CD4-positive, CD25-positive, alpha-beta regulatory T cell (primary cell): ENCODE measurements at regions not wholly inside any gene's neighbourhood (a gene's known extent, or its start where the extent isn't known, plus 50 kb on each side); places are given as distances from the start of the nearest gene placed in this dataset.

Experiments
- ATAC-seq, 2 donors: fragments of 150-1000 bp; cut with Tn5 transposase; one replicate each; pipeline ENCODE4 v1.10.0; 2021; ENCODE audit warnings: low read depth in 2 of 2, moderate number of reproducible peaks in 2 of 2, moderate library complexity in 1 of 2
- DNase-seq, 3 donors: peaks; one replicate each; pipeline versions ENCODE4 v3.0.0 to v3.0.0-alpha.2; 2012 to 2022; ENCODE audit warnings: mixed read lengths in 1 of 3
- H3K27ac ChIP-seq: one replicate; pipeline ENCODE4 v1.7.0; 2013; ENCODE audit warnings: mild to moderate bottlenecking, low read length; ENCODE audit not compliant: insufficient read depth, poor library complexity, severe bottlenecking
- H3K27me3 ChIP-seq: one replicate; pipeline ENCODE4 v1.7.0; 2013; ENCODE audit warnings: low read length; ENCODE audit not compliant: control insufficient read depth, insufficient read depth
- H3K36me3 ChIP-seq: one replicate; pipeline ENCODE4 v1.7.0; 2013; ENCODE audit warnings: mild to moderate bottlenecking, low read length, moderate library complexity; ENCODE audit not compliant: control insufficient read depth, insufficient read depth
- H3K4me1 ChIP-seq: 2 replicates; pipeline ENCODE4 v1.7.0; 2013; ENCODE audit warnings: mild to moderate bottlenecking, low read length; ENCODE audit not compliant: insufficient read depth, control insufficient read depth, poor library complexity, severe bottlenecking
- H3K4me3 ChIP-seq: one replicate; pipeline ENCODE4 v1.7.0; 2013; ENCODE audit warnings: low read depth, mild to moderate bottlenecking, low read length, moderate library complexity
- H3K9me3 ChIP-seq, 2 experiments: 1 replicate in 1 of 2; 2 replicates in 1 of 2; pipeline ENCODE4 v1.7.0; 2013; ENCODE audit warnings: low read length in 2 of 2, mild to moderate bottlenecking in 1 of 2, moderate library complexity in 1 of 2; ENCODE audit not compliant: control insufficient read depth in 2 of 2
- H3K27ac Mint-ChIP-seq, 3 donors: one replicate each; pipeline ENCODE4 v1.8.0; 2020 to 2022; ENCODE audit warnings: mild to moderate bottlenecking in 3 of 3, mixed read lengths in 3 of 3, moderate library complexity in 2 of 3
- H3K27me3 Mint-ChIP-seq: one replicate; pipeline ENCODE4 v1.8.0; 2022; ENCODE audit warnings: mild to moderate bottlenecking, mixed read lengths
- H3K36me3 Mint-ChIP-seq: one replicate; pipeline ENCODE4 v1.8.0; 2020; ENCODE audit warnings: mixed read lengths
- H3K4me1 Mint-ChIP-seq, 4 donors: one replicate each; pipeline ENCODE4 v1.8.0; 2020 to 2022; ENCODE audit warnings: mixed read lengths in 4 of 4, mild to moderate bottlenecking in 1 of 4
- H3K4me3 Mint-ChIP-seq, 4 donors: one replicate each; pipeline ENCODE4 v1.8.0; 2020 to 2022; ENCODE audit warnings: mild to moderate bottlenecking in 4 of 4, mixed read lengths in 4 of 4, moderate library complexity in 3 of 4
- H3K9me3 Mint-ChIP-seq, 7 donors: one replicate each; pipeline ENCODE4 v1.8.0; 2020 to 2022; ENCODE audit warnings: mixed read lengths in 7 of 7, mild to moderate bottlenecking in 3 of 7, moderate library complexity in 2 of 7

DNA sequence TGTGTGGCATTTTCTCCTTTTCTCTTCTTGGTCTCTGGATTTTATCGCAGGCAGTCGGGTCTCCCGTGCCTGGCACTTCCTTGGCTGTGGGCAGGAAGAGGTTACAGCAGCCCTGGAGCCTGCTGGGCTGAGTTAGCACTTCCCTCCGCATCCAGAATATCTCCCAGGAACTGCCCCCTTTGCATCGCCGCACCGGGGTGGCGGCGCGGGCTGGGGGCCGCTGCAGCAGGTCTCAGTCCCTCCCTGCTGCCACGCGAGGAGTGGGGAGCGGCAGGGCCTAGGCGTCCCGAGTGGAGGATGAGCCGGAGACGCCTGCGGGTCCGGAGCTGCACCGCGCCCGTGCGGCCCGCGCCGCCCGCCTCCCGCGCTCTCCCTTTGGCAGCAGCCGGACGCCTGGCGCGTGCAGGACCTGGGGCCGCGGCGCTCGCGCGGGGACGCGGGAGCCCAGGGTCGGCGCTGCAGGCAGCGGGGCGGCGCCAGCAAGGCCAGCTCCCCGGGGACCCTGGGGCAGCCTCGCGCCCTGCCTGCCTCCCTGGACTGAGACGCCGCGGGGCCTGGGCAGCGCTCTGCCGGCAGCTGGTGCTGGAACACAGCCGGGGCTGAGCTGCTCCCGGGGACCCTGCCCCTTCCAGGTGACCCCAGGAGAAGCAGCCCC lies 192.8 kb downstream of the PRDM2 start:
- H3K9me3 Mint-ChIP-seq: peaks cover 0 to 3% (median 0%) of the 10 kb centered on the region in 7 donors
- peak overlapping the region in 1 of 4 donors; percentile 12 for H3K4me3 Mint-ChIP-seq
- Histone ChIP-seq H3K4me1 (no peaks in the 10 kb centered on the region), H3K27ac (no peak overlapping the region), H3K27me3 (peaks cover 34% of the 10 kb centered on the region), H3K4me3 (no peak overlapping the region), H3K36me3 (no peaks in the 10 kb centered on the region), H3K9me3 (no peaks in the 10 kb centered on the region)
- H3K36me3 Mint-ChIP-seq: peaks cover 4% of the 10 kb centered on the region
- no peak overlapping the region for H3K27ac Mint-ChIP-seq
- no peak for DNase-seq
- H3K4me1 Mint-ChIP-seq: peaks cover 0 to 7% (median 0%) of the 10 kb centered on the region in 4 donors
- peaks cover 45% of the 10 kb centered on the region for H3K27me3 Mint-ChIP-seq
- no peak for ATAC-seq

- Histone ChIP-seq H3K36me3 (no peaks in the 10 kb centered on the region), H3K4me3 (no peak overlapping the region), H3K9me3 (no peaks in the 10 kb centered on the region), H3K27ac (no peak overlapping the region), H3K27me3 (peaks cover 30% of the 10 kb centered on the region), H3K4me1 (no peaks in the 10 kb centered on the region)
- Mint-ChIP-seq H3K4me1 (peaks cover 0 to 7% (median 0%) of the 10 kb centered on the region in 4 donors), H3K9me3 (peaks cover 0 to 3% (median 0%) of the 10 kb centered on the region in 7 donors), H3K27ac (no peak overlapping the region), H3K4me3 (no peak overlapping the region), H3K27me3 (peaks cover 45% of the 10 kb centered on the region), H3K36me3 (peaks cover 4% of the 10 kb centered on the region)
- ATAC-seq (no peak), DNase-seq (no peak)
Measured at GRCh38 chr1:13893409-13893821, 193.4 kb downstream of the PRDM2 start.

GRCh38 chr1:13896932-13897331 lies 196.9 kb downstream of the PRDM2 start:
- ATAC-seq: no peak
- Mint-ChIP-seq H3K9me3 (peaks cover 0 to 2% (median 0%) of the 10 kb centered on the region in 7 donors), H3K27ac (no peak overlapping the region), H3K4me3 (no peak overlapping the region), H3K27me3 (peaks cover 33% of the 10 kb centered on the region), H3K36me3 (no peaks in the 10 kb centered on the region), H3K4me1 (peaks cover 0 to 7% (median 0%) of the 10 kb centered on the region in 4 donors)
- Histone ChIP-seq H3K27ac (no peak overlapping the region), H3K4me1 (no peaks in the 10 kb centered on the region), H3K4me3 (no peak overlapping the region), H3K9me3 (no peaks in the 10 kb centered on the region), H3K27me3 (peaks cover 13% of the 10 kb centered on the region), H3K36me3 (no peaks in the 10 kb centered on the region)
- no peak for DNase-seq

- no peak overlapping the region for H3K4me3 Mint-ChIP-seq
- ATAC-seq (no peak), DNase-seq (no peak)
- H3K9me3 Mint-ChIP-seq: peaks cover 0 to 2% (median 0%) of the 10 kb centered on the region in 7 donors
- Histone ChIP-seq H3K27me3 (peaks cover 6% of the 10 kb centered on the region), H3K36me3 (no peaks in the 10 kb centered on the region), H3K9me3 (no peaks in the 10 kb centered on the region), H3K4me1 (no peaks in the 10 kb centered on the region), H3K4me3 (no peak overlapping the region), H3K27ac (no peak overlapping the region)
- H3K4me1 Mint-ChIP-seq: peaks cover 0 to 3% (median 0%) of the 10 kb centered on the region in 4 donors
- H3K27ac Mint-ChIP-seq: no peak overlapping the region
- peaks cover 25% of the 10 kb centered on the region for H3K27me3 Mint-ChIP-seq
- no peaks in the 10 kb centered on the region for H3K36me3 Mint-ChIP-seq
Measured at GRCh38 chr1:13898406-13898805, 198.4 kb downstream of the PRDM2 start.

- no peaks in the 10 kb centered on the region for H3K4me1 Mint-ChIP-seq
- H3K9me3 Mint-ChIP-seq: peaks cover 0 to 6% (median 1%) of the 10 kb centered on the region in 7 donors
- peaks cover 11% of the 10 kb centered on the region for H3K27me3 Mint-ChIP-seq
- Histone ChIP-seq H3K9me3 (no peaks in the 10 kb centered on the region), H3K4me3 (no peak overlapping the region), H3K4me1 (no peaks in the 10 kb centered on the region), H3K27me3 (peaks cover 2% of the 10 kb centered on the region), H3K36me3 (no peaks in the 10 kb centered on the region), H3K27ac (no peak overlapping the region)
- H3K4me3 Mint-ChIP-seq: no peak overlapping the region
- DNase-seq: no peak
- no peak for ATAC-seq
- no peak overlapping the region for H3K27ac Mint-ChIP-seq
- no peaks in the 10 kb centered on the region for H3K36me3 Mint-ChIP-seq
Measured at GRCh38 chr1:13899856-13900255, 199.9 kb downstream of the PRDM2 start.

DNA sequence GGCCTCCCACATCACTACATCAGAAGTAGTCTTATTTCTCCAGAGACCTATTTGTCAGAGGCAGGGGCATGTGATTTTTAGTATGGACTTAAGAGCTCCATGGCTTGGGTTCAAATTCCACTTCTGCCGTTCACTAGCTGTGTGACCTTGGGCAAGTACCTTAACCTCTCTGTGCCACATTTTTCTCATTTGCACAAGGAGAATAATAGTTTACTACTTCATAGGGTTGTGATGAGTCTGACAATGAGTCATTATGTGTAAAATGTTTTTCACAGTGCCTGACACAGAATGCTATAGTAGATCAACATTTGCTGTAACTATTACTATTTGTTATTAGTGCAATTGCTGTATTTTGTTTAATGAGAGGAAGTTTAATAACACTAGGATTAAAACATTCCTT lies 200.6 kb downstream of the PRDM2 start:
- no peak overlapping the region for H3K27ac ChIP-seq
- no peaks in the 10 kb centered on the region for H3K4me1 ChIP-seq
- ATAC-seq (no peak), DNase-seq (no peak)
- Mint-ChIP-seq H3K27me3 (peaks cover 8% of the 10 kb centered on the region), H3K27ac (no peak overlapping the region), H3K9me3 (peaks cover 0 to 6% (median 1%) of the 10 kb centered on the region in 7 donors), H3K4me3 (no peak overlapping the region), H3K4me1 (no peaks in the 10 kb centered on the region), H3K36me3 (no peaks in the 10 kb centered on the region)
- no peak overlapping the region for H3K4me3 ChIP-seq
- H3K36me3 ChIP-seq: no peaks in the 10 kb centered on the region
- peaks cover 2% of the 10 kb centered on the region for H3K27me3 ChIP-seq
- no peaks in the 10 kb centered on the region for H3K9me3 ChIP-seq

GRCh38 chr1:13901039-13901438 lies 201.1 kb downstream of the PRDM2 start:
- Mint-ChIP-seq H3K9me3 (peaks cover 0 to 6% (median 1%) of the 10 kb centered on the region in 7 donors), H3K36me3 (no peaks in the 10 kb centered on the region)

DNA sequence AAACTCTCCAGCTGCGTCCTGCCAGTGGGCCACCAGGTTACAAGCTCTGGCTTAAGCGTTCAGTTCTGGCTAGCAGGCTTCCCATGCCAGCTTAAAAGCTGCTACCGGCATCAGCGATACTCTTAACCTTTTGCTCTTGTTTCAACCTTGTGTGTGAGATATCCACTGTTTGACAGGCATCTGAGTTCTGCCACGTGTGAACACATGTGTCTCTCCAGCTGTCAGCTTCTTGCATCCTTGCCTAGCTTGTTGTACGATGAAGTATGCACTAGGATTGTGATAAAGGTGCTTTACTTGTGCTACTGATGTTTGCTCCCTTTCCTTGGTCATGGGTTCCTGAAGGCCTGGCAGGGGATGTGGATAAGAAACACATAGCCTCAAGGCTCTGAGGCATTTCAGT lies 201.6 kb downstream of the PRDM2 start:
- Histone ChIP-seq H3K27me3 (no peaks in the 10 kb centered on the region), H3K9me3 (no peaks in the 10 kb centered on the region), H3K27ac (no peak overlapping the region), H3K4me1 (no peaks in the 10 kb centered on the region), H3K4me3 (no peak overlapping the region), H3K36me3 (no peaks in the 10 kb centered on the region)
- Mint-ChIP-seq H3K27me3 (peaks cover 2% of the 10 kb centered on the region), H3K4me3 (no peak overlapping the region), H3K36me3 (no peaks in the 10 kb centered on the region), H3K27ac (no peak overlapping the region), H3K9me3 (peaks cover 0 to 6% (median 1%) of the 10 kb centered on the region in 7 donors), H3K4me1 (no peaks in the 10 kb centered on the region)
- no peak for DNase-seq
- no peak for ATAC-seq

More at GRCh38 chr1:13901039-13901438, 201.1 kb downstream of the PRDM2 start:
- ATAC-seq (no peak), DNase-seq (no peak)
- H3K27ac ChIP-seq: no peak overlapping the region
- Mint-ChIP-seq H3K4me3 (no peak overlapping the region), H3K27ac (no peak overlapping the region), H3K4me1 (no peaks in the 10 kb centered on the region), H3K27me3 (peaks cover 7% of the 10 kb centered on the region)
- H3K9me3 ChIP-seq: no peaks in the 10 kb centered on the region
- H3K36me3 ChIP-seq: no peaks in the 10 kb centered on the region
- H3K4me3 ChIP-seq: no peak overlapping the region
- peaks cover 2% of the 10 kb centered on the region for H3K27me3 ChIP-seq
- H3K4me1 ChIP-seq: no peaks in the 10 kb centered on the region
